ENCODE measurements at regions not wholly inside any gene's neighbourhood (a gene's known extent, or its start where the extent isn't known, plus 50 kb on each side); places are given as distances from the start of the nearest gene placed in this dataset.

DNA sequence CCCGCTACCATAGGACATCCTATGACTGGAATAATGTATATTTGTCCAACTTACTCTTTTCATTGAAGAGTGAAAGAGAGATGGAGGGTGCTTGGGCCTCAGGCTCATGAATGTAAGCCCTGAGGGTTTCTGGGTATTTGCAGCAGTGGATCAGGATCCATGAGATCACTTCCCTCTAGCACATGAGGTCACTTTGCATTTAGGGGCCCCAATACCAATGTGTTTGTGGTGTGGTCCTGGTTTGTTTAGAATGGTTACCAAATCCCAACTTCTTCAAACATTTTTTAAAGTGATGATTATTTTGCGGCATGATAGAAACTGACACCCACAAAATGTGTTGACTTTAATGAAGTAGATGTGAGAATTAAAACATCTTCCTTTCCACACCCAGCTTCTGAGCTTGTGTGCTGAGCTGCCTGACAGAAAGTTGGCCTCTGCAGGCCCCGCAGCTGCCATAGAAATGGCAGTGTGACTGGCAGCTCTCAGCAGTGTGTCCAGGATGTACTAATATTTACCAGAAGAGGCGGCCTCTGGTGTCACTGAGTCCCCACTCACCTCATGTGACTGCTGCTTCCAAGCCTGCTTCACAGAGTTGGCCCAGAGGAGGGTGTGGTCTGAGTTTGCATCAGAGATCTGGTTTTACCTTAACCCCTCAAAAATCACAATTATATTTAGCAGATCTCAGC lies 447.6 kb upstream of the NPVF start:
- TF ChIP-seq, protein P1, sequence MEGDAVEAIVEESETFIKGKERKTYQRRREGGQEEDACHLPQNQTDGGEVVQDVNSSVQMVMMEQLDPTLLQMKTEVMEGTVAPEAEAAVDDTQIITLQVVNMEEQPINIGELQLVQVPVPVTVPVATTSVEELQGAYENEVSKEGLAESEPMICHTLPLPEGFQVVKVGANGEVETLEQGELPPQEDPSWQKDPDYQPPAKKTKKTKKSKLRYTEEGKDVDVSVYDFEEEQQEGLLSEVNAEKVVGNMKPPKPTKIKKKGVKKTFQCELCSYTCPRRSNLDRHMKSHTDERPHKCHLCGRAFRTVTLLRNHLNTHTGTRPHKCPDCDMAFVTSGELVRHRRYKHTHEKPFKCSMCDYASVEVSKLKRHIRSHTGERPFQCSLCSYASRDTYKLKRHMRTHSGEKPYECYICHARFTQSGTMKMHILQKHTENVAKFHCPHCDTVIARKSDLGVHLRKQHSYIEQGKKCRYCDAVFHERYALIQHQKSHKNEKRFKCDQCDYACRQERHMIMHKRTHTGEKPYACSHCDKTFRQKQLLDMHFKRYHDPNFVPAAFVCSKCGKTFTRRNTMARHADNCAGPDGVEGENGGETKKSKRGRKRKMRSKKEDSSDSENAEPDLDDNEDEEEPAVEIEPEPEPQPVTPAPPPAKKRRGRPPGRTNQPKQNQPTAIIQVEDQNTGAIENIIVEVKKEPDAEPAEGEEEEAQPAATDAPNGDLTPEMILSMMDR (IDR thresholded peaks at IDR 0.05): no peak
- TF ChIP-seq POLR2A (IDR thresholded peaks at IDR 0.05): no peak
- no peak for TF ChIP-seq POLR2AphosphoS5 (IDR thresholded peaks at IDR 0.05)
- TF ChIP-seq EP300 (IDR thresholded peaks at IDR 0.05): no peak

All from sigmoid colon (tissue), 4 donors.